ENCODE measurements at regions not wholly inside any gene's neighbourhood (a gene's known extent, or its start where the extent isn't known, plus 50 kb on each side); places are given as distances from the start of the nearest gene placed in this dataset.
"Not testable (repeated sequence)": the region's sequence is repeated elsewhere in the genome, so short reads cannot be mapped to it uniquely, and the experiment has no call there.

DNA sequence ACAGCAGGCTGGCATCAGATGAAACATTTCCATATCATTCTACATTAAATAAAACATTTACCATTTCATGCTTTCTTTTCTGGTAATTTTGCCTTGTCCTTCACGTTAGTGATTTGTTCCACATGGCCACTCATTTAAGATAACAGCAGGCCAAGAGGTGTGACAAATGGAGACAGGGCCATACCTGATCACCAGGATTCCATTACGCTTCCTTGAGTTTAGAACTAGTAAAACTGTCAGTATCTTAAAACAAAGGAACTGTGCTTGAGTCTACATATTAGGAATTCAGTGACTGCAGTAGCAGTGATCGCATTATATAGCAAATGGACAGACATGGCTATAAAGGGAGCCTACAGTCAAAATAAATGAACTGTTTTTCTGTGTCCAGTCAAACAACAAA lies 155.1 kb upstream of the FSHR start:
- no peak overlapping the region for H3K4me3 ChIP-seq
- H3K27ac ChIP-seq = no peak overlapping the region
- H3K4me1 ChIP-seq (replicated peaks) = no peaks in the 10 kb centered on the region
- TF ChIP-seq POLR2AphosphoS5 (IDR thresholded peaks at IDR 0.05) (no peak), POLR2A (IDR thresholded peaks at IDR 0.05) (no peak)
- intact Hi-C loops (cut with DNase I) = no loop called here
- H3K36me3 ChIP-seq = no peaks in the 10 kb centered on the region
- DNase-seq (ENCODE audit: low spot score) = no peak
- WGBS = 43% methylated on average over 3 of the region's 3 CpGs
- no peaks in the 10 kb centered on the region for H3K27me3 ChIP-seq (replicated peaks; ENCODE audit: insufficient read depth)
- H3K9me3 ChIP-seq = no peaks in the 10 kb centered on the region

DNA sequence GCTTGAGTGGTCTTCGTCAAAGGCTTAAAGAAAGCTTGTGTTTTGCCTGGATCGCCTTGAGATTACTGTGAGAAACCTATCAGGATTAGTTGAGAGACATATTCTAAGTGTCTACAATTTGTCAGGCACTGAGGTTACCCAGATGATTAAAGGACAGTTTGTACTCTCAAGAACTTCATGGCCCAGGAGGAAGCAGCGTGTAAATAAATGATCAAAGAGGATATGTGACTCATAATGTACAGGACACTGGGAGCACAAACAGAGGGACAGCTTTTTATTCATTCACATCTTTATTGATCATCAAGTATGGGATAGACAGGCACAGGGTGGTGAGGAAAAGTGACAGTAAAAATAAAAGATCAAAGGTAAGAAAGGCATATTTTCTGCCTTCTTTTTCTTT lies 152.6 kb upstream of the FSHR start:
- H3K27me3 ChIP-seq (replicated peaks; ENCODE audit: insufficient read depth) = no peaks in the 10 kb centered on the region
- H3K4me3 ChIP-seq = peak overlapping the region in 1 of 2 donors; percentile 14
- 28% methylated on average over 3 of the region's 3 CpGs for WGBS
- peak; percentile 66 for DNase-seq (ENCODE audit: low spot score)
- intact Hi-C loops (cut with DNase I) = no loop called here
- H3K9me3 ChIP-seq = no peaks in the 10 kb centered on the region
- no peaks in the 10 kb centered on the region for H3K4me1 ChIP-seq (replicated peaks)
- peak overlapping the region; percentile 82 to 85 for H3K27ac ChIP-seq
- TF ChIP-seq, protein P1, sequence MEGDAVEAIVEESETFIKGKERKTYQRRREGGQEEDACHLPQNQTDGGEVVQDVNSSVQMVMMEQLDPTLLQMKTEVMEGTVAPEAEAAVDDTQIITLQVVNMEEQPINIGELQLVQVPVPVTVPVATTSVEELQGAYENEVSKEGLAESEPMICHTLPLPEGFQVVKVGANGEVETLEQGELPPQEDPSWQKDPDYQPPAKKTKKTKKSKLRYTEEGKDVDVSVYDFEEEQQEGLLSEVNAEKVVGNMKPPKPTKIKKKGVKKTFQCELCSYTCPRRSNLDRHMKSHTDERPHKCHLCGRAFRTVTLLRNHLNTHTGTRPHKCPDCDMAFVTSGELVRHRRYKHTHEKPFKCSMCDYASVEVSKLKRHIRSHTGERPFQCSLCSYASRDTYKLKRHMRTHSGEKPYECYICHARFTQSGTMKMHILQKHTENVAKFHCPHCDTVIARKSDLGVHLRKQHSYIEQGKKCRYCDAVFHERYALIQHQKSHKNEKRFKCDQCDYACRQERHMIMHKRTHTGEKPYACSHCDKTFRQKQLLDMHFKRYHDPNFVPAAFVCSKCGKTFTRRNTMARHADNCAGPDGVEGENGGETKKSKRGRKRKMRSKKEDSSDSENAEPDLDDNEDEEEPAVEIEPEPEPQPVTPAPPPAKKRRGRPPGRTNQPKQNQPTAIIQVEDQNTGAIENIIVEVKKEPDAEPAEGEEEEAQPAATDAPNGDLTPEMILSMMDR (IDR thresholded peaks at IDR 0.05) = no peak
- TF ChIP-seq POLR2AphosphoS5 (IDR thresholded peaks at IDR 0.05) (peak; percentile 97), POLR2A (IDR thresholded peaks at IDR 0.05) (no peak)
- H3K36me3 ChIP-seq = no peaks in the 10 kb centered on the region

DNA sequence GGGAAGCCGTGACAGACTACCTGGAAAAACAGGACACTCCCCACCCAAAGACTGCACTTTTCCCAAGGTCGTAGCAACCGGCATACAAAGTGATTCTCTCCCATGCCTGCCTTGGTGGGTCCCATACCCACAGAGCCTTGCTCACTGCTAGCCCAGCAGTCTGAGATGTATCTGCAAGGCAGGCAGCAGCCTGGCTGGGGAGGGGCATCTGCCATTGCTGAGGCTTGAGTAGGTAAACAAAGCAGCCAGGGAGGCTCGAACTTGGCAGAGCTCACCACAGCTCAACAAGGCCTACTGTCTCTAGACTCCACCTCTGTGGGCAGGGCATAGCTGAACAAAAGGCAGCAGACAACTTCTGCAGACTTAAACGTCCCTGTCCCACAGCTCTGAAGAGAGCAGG lies 144.4 kb upstream of the FSHR start:
- intact Hi-C loops (cut with DNase I); H3K4me1 ChIP-seq (replicated peaks); H3K4me3 ChIP-seq; H3K9me3 ChIP-seq; H3K36me3 ChIP-seq; H3K27me3 ChIP-seq (replicated peaks; ENCODE audit: insufficient read depth): not testable (repeated sequence)
- WGBS = 69% methylated on average over 5 of the region's 5 CpGs
- peak; percentile 41 for DNase-seq (ENCODE audit: low spot score)
- H3K27ac ChIP-seq = peak overlapping the region in 1 of 2 donors; percentile 61

DNA sequence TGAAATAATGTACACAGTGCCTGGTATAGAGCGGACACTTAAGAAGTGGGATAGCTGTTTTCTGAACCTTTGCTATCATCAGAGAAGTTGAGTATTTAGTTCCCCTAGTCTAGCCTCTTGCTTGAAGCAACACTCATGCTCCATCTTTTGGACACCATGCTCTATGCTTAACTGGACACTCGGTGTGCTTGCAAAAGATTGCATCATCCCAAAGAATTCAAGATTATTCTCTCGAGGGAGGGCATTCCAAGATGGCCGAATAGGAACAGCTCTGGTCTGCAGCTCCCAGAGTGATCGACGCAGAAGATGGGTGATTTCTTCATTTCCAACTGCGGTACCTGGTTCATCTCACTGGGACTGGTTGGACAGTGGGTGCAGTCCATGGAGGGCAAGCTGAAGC lies 143.9 kb upstream of the FSHR start:
- TF ChIP-seq POLR2A (IDR thresholded peaks at IDR 0.05) = no peak
- no peak for TF ChIP-seq POLR2AphosphoS5 (IDR thresholded peaks at IDR 0.05)
- TF ChIP-seq, protein P1 (IDR thresholded peaks at IDR 0.05) = no peak
- H3K4me1 ChIP-seq (replicated peaks) = no peaks in the 10 kb centered on the region
- no peak for DNase-seq (ENCODE audit: low spot score)
- no peaks in the 10 kb centered on the region for H3K27me3 ChIP-seq (replicated peaks; ENCODE audit: insufficient read depth)
- no peak overlapping the region for H3K4me3 ChIP-seq
- WGBS = 94% methylated on average over 7 of the region's 7 CpGs
- intact Hi-C loops (cut with DNase I) = no loop called here
- H3K27ac ChIP-seq = peak overlapping the region in 1 of 2 donors; percentile 61
- no peaks in the 10 kb centered on the region for H3K9me3 ChIP-seq
- H3K36me3 ChIP-seq = no peaks in the 10 kb centered on the region

DNA sequence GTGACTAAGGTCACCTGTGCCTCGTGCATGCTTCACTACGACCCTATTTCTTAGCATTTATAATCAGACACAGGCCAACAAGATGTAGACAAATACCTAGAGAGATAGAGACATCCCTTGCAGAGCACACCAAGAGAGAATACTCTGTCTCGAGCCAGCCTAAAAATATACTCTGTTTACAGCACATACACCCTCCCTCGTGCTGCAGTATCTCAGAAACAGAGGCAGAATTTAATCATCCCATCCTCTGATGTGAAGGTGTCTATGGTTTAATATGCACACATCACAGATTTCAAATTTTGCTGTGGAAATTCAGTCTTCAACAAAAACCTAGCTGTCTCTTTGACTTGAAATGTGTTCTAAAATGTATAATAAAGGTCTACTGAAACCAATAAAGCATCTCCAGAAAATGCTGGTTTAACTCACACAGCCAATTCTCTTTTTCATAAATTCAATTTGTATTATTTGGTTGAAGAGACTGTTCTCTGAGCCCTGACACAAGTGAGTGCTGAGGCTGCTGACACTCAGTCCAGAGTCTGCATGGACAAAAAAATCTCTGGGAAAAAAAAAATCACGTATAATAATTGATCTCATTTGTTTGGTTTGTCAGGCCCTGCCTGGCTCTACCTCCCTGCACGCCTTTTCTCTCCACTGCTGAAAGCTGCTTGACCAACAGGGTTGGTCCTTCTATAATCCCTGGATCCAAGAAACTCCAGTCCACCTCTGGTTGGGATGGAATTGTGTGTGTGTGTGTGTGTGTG lies 142.0 kb upstream of the FSHR start:
- 82% methylated on average over 6 of the region's 6 CpGs for WGBS
- Histone ChIP-seq H3K4me1 (replicated peaks) (no peaks in the 10 kb centered on the region), H3K9me3 (no peaks in the 10 kb centered on the region), H3K4me3 (no peak overlapping the region), H3K36me3 (no peaks in the 10 kb centered on the region), H3K27me3 (replicated peaks; ENCODE audit: insufficient read depth) (no peaks in the 10 kb centered on the region), H3K27ac (peak overlapping the region in 1 of 2 donors; percentile 25)
- TF ChIP-seq, protein P1 (IDR thresholded peaks at IDR 0.05) = no peak
- TF ChIP-seq POLR2A (IDR thresholded peaks at IDR 0.05) (no peak), POLR2AphosphoS5 (IDR thresholded peaks at IDR 0.05) (no peak)
- DNase-seq (ENCODE audit: low spot score) = no peak
- intact Hi-C loops (cut with DNase I) = no loop called here

DNA sequence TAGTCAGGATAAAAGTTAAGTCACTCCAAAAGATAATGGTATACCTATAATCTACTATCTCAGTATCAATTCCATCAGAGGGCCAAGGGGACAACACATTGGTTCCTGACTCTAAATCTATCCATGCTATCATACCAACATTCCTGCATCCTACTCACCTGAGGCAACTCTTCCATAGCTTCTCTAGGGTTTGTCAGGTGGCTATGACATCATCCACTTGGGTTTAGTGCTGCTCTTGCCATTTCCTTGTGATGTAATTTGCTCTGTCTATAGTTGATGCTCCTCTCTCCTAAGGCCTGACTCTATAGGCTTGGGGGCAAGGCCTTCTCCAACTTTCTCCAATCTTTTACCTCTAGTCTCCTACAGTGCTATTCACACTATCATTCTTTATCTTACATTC lies 139.9 kb upstream of the FSHR start:
- intact Hi-C loops (cut with DNase I) = no loop called here
- no peak overlapping the region for H3K4me3 ChIP-seq
- no peaks in the 10 kb centered on the region for H3K4me1 ChIP-seq (replicated peaks)
- H3K9me3 ChIP-seq = no peaks in the 10 kb centered on the region
- TF ChIP-seq, protein P1 (IDR thresholded peaks at IDR 0.05) = no peak
- TF ChIP-seq POLR2AphosphoS5 (IDR thresholded peaks at IDR 0.05) (no peak), POLR2A (IDR thresholded peaks at IDR 0.05) (no peak)
- no peak overlapping the region for H3K27ac ChIP-seq
- H3K36me3 ChIP-seq = no peaks in the 10 kb centered on the region
- H3K27me3 ChIP-seq (replicated peaks; ENCODE audit: insufficient read depth) = no peaks in the 10 kb centered on the region
- DNase-seq (ENCODE audit: low spot score) = no peak
